Bone marrow (tissue), 2 donors: ENCODE measurements at regions not wholly inside any gene's neighbourhood (a gene's known extent, or its start where the extent isn't known, plus 50 kb on each side); places are given as distances from the start of the nearest gene placed in this dataset.

Experiments used
- DNase-seq, 2 donors: peaks; one replicate each; lab custom pipeline; 2025; lab: John Stamatoyannopoulos, UW

DNA sequence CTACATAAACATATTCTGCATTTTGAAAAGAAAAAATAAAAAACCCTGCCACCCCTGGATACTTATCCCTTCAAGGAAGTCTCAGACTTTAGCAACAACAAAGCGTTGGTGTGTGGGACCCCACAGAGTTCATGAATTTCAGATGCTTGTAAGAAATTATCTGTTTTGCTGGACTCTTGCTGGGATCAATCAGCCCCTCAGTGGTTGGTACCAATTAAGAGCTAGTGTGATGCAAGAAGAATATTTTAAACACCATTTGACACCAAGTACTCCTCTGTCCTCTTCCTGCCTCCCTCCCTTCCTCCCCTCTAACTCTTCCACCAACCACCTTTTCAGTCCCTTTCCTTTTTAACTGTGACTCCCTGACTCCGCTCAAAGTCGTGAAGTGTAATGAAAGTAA, 51.5 kb downstream of the SST start:
- DNase-seq = no peak

DNA sequence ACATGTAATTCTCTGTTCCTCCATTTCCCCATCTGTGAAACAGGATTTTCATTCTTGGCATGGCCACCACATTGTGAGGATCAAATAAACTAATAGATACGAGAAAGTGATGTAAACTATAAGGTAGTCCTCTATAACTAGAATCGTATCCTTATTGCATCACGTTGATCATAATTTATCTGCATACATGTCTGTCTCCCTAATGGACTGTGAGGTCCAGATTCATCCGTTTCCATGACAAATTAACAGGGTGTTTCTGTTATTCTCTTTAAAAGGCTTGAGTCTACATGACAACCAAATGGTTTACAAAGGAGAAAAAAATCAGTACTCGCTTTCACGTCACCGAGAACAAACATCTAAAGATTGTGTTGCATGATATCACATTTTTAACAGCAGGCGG, 53.0 kb downstream of the SST start:
- no peak for DNase-seq

DNA sequence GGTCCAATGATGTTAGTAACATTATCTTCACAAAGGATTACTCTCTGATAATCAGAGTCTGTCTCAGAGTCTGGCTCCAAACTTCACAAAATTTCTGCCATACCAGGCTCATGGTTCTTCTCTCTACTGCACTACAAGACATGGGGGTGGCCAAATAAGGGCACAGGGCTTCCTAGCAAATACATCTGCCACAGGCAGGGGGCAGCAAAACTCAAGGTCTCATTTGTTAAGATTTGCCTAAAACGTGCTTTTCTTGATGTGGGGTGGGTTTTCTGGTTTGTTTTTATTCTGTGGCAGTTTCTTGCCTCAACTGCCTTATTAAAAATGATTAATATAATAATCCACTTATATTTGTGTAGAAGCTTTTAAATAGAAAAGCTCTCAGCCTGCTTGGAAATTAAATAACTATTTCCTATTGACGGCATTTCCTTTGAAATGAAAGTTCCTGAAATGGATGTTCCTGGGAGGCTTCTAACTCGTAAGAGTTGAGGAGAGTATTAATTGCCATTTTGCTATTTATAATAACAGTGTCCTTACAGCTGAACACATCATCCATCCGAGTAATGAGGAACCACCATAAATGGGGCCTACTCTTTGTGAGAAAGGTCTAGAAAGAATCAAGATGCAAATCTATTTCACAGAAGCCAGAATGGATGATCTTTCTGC, 53.8 kb downstream of the SST start:
- peak in 1 of 2 donors; percentile 42 for DNase-seq

DNA sequence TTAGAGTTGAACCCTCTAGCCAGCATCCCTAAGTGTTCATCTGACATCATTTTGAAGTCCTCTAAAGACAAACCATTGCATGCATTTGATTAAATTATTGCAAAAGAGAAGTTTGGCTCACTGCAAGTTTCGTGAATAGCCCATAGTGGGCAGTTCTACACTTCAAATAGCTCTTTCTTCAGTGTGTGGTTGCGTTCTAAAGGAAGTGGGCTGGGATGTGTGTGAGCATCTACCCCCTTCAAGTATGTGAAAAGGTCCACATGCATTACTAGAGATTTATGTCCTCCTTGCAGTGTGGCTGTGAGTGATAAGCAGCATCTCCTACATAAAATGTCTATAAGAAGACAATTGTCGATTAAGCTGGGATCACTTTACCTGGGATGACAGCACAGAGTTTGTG, 54.6 kb downstream of the SST start:
- no peak for DNase-seq

DNA sequence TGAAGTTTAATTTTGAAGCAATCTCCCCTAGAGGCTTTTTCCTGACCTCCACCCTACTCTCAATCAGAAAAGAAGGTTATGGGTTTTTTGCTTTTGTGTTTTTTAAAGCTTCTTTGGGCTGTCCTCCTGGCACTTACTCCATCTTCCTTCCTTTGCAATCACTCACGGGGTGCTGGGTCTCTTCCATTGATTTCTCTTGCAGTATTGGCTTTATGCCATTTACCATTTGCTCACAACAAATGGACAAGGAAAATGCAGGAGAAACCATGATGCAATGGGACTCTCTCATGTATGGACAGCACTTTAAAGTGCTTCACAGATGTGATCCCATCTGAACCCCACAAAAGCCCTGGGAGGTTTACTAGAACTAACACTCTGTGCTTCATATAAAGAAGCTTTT, 57.5 kb downstream of the SST start:
- DNase-seq = no peak

DNA sequence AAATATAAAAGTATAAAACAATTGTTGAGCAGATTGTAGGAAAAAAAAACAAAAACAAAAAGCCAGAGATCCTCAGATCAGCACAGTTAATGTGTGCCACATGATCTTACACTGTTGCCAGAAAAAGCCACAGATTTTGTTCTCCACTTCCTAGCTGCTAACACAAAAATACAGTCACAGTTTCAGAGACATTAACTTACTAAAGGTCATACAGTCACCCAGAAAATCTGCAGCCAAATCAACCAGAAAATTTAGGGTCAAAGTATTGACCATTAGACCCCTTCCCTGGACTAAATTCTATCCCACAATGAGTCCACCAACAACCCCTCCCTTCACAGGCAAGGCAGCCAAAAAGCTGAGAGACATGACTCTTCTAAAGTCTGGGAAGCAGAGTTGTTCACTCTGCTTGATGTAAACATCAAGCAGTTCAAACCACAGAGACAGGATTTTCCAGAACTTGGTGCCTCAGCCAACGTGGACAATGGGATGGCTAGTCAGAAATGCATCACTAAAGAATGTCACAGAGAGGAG, 59.1 kb downstream of the SST start:
- DNase-seq = no peak

DNA sequence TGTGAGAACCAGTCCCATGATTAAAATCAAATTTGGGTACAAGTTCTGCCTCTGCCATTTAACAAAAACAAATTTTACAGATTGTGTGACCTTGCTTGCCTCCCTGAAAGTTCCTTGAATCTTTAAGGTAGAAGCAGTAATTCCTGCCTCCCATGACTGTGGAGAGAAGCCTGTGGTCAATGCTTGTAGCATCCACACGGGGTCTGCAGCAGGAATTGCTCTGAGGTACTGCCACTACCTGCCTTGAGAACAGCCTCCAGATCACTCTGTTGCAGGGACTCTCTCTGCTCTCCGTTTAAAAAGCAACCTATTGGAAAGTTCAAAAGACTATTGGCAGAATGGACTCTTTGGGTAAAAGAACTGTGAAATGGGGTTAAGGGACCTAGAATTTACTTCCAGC, 75.9 kb downstream of the SST start:
- DNase-seq = no peak

DNA sequence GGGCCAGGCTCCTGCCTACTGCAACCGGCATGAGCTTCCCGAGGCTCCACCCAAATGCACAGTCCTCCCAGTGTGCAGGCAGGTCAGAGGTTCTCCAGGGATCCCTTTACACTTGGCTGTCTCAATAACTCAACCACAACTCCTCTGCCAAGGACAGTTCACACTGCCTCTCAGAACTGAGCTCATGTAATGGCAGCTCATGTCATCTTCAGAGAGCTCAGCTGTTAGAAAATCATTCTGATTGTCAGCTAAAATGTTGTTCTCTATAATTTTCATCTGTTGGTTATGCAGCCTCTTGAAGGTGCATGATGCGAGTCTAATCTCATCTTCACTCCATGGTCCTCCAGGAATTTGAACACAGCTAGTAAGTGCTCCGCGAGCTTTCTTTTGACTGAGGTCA, 76.7 kb downstream of the SST start:
- no peak for DNase-seq

DNA sequence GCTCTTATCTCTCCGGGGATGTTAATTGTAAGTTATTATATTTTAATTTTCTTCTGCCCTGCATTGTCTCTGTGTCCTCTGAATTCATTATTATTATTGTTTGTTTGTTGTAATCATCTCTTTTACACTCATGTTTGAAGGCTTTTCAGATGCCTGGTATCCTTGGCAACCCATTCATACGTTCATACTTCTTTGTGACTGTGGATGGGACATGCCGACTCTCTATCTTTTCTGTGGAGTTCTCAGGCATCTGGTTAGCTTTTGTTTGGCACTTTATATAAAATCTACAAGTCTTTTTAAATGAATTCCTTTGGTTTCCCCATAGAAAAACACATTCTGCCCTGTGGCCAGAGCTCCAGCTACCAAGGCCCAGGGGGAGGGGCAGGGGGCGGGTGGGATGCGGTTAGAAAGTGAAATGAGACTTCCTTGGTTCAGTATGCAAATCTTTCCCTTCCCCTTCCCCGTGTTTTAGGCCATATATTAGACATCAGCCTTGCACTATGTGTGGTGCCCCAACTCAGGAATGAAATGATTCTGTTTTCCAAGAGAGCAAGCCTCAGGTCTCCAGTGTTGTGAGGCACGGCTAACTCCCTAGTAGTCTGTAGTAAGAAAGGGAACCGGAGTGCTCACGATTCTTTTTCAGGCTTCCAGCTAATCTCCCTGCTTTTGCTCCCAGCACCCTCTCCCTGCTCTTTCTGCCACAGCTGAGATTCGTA, 79.2 kb downstream of the SST start:
- no peak for DNase-seq

DNA sequence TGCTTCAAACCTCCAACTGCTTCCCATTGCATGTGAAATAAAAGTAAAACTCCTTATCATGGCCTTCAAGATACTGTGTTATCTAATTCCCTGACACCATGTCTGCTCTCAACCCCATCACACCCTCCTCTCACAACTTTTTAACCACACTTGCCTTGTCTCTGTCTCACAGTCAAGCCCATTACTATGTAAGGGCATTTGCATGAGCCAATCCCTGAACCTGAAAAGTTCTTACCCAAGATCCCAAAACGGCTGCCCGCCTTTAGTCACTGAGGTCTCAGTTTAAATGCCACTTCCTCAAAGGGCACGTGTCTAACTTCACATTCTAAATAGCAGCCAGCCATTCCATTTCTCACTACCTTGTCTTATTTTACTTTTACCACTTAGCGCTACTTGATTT, 83.1 kb downstream of the SST start:
- no peak for DNase-seq

DNA sequence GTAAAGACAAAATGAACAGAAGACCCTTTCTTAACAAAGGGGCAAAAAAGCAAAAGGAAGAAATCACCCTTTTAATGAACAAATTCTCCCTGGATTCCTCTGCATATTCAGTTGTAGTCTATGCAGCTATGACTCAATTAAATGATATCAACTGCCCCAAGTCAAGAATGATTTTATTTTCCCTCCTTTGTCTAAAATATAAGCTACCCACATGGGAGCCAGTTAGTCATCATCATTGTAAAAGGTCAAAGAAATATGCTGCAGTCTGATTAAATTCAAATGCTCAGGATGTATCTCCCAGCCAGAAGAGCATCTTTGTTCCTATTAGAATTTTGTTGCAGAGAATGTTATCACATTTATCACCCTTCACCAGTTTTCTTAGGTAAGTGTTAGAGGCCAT, 84.0 kb downstream of the SST start:
- DNase-seq = no peak

DNA sequence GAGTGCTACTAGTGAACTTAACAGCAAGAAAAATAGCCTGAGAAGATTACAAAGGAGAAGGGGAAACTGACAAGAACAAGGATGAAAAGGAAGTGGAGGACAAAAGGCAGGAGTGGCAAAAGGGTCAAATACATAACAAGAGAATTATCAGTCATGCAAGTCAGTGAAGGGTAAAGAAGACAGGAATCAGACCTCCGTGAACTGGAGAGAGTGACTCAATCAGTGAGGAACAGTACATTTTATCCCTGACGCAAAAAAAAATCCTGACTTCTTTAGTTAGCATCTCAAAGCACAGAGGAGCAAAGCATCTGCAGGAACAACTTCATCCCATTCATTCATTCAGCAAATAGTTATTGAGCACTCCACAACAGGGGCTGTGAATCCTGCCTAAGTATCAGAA, 97.8 kb downstream of the SST start:
- DNase-seq = no peak

DNA sequence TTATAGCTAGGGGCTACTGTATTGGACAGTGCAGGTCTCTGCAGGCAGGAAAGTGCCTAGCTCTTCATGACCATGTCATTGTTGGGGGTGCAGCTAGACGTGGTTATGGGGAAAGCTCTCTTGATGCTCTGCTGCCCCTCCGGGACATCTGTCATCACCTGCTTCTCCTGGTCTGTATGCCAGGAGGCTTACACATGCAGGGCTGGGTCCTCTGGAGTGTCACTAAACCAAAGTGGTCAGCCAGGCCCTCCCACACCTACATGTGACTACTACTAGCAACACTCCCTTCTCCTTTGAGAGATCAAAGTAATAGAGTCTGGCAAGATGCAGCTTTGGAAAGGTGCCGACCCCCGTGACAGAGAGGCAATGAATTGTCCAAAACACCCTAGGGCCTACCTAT, 98.5 kb downstream of the SST start:
- DNase-seq = no peak

DNA sequence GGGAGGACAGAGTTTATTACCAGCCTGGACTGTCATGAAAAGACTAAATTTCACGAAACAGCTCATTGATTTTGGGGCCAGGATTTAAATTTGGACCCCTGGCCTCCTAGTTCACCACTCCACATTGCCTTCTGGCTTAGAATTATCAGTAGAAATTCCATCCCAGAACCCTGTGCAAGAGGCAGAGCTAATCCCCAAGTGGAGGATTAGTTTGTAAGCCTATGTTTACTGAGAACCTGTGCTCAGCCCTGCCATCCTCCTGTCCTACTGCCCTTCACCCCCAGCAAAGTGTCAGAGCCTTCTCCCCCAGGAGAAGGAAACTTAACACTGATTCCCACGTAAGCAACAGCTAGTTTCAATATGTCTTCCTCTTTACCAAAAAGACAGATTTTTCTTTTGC, 99.4 kb downstream of the SST start:
- DNase-seq = no peak

DNA sequence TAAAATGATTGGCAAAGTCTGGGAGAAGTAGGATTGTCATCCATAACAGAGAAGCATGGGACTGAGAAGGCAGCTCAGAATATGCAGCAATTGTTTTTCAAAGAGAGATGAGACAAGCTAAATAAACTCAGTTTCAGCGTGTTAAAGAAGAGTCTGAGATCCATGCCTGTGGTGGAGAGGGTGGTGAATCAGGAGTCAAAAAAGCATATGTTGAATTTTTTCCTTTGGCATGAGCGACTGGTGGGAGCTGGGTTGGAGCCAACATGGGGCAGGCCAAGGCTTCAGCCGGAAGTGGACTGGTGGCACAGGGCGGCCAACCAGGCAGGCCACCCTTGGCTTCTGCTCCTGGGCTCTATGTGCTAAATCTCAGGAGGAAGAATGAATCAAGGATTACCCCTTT, 102.0 kb downstream of the SST start:
- no peak for DNase-seq

DNA sequence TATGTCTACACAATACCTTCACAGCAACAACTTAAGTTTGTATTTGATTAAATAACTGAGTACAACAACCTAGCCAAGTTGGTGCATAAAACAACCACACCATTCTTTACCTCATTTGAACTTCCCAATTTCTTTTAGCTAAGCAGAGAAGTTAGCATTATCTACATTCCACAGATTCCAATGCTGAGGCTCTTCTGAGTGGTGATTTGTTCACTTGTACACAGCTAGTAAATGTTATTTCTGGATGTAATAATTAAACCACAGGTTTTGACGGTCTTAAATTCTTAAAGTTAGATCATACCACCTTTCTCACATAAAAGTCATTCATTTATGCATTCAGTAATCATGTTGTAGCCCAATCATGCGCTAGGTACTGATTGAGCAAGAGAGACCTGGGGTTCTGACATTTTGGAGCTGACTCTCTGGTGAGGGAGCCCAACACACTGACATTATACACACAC, 102.5 kb downstream of the SST start:
- no peak for DNase-seq

DNA sequence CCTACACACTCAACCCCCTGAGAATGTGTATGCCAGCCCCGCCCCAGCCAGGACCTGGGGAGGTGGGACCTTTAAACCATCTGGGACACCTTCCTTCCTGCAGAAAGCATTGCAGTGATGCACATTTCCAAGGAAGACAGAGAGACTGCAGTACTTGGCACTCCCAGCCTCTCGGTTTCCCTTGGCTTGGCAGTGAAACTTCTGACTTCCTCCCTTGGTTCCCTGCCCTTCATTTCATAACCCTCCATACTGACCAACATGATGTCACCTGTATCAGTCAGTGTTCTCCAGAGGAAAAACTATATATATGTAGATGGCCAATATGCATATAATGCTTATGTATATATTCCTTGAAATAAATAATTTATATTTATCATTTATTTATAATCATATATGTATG, 103.2 kb downstream of the SST start:
- no peak for DNase-seq

DNA sequence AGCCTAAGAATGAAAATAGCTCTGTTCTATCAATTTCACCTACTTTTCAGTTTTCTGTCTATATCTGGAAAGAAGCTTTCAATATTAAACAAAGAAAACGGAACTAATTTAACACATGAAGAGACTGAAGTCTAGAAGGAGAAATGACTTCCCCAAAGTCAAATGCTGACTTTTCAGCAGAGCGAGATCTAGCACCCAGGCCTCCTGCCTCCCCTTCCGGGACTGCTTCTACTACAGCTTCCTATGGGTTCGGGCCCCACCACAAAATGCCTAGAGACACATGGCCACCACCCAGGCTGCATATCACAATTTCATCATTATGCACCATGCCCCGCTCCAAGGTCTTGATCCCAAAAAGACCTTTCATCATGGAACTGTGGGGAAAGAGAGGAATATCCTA, 104.5 kb downstream of the SST start:
- DNase-seq = no peak

DNA sequence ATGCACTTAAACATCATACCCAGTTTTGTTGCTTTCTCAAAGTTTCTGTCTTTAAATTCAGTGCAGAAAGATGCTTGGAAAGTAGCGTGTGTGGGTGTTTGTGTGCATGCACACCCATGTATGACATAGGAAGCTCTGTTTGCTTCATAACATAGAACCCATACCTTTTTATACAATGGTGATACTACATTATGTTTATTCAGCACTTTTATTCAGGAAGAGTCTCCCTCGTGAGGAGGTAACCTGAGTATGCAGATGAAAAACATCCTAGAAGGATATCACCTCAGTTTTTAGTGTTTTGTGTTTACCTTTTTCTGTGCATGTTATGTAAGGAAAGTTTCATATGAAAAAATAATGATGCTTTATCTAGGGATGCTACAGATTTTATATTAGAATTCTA, 111.2 kb downstream of the SST start:
- no peak for DNase-seq

DNA sequence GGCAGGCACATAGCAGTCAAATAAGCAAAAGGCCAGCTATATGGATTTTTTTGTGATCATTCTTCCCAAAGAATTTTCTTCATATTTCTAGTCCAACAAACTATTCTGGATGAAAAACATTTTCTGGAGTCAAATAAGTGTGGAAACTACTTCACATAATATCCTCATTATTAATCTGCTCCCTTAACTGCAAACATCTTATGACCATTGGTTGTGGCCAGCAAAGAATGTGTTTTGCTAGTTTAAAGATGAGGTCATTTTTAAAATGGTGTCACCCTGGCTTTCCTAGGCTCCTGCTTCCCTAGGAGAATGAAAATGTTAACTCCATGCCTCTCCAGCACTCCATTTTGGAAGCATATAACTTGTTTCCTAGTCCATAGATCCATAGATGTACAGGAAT, 118.8 kb downstream of the SST start:
- DNase-seq = no peak

DNA sequence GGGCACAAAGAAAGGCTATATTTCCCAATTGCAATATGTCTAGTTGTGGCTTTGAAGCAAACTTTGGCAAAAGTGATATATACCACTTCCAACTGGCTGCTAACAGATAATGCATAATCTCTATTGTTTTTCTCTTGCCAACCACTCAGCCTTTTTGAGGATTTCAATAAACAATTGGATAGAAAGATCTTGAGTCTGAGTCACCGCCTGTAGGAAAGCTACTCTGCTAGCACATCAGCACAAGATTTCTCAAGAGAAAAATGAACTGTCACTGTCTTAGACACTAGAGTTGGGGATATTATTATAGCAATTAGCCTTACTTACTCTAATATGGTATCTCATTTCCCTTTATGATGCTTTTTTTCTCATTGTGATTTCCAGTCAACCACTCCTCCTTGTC, 119.7 kb downstream of the SST start:
- DNase-seq = no peak

DNA sequence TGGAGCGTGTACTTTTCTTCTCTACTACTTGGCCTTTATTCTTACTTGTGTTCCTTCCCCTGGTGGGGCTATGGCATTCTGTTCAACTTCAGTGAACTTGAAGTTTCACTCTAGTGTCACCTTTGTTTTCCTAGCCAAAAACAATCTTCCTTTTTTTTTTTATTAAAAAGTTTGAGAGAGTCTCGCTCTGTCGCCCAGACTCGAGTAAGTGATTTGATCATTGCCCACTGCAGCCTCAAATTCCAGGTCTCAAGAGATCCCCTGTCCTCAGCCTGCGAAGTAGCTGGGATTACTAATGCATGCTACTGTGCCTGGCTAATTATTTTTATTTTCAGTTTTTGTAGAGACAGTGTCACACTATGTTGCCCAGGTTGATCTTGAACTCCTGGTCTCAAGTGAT, 124.8 kb downstream of the SST start:
- no peak for DNase-seq

DNA sequence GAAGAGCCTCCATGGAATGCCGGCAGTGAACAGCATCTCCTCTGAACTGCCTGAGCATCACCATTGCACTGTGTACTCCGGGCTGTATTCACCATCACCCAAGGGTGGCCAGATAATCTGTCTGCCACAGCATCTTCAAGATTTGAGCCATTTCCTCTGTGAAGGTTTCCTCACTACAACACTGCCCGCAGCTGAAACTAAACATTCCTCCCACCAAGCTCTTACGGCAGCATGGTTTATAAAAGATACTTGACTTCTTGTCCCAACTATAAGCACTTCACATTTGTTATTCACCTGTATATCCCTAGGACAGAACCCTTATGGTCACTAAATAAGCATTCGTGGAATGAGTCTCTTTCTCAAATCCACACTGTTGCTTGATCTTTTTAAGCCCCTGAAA, 125.9 kb downstream of the SST start:
- DNase-seq = no peak

DNA sequence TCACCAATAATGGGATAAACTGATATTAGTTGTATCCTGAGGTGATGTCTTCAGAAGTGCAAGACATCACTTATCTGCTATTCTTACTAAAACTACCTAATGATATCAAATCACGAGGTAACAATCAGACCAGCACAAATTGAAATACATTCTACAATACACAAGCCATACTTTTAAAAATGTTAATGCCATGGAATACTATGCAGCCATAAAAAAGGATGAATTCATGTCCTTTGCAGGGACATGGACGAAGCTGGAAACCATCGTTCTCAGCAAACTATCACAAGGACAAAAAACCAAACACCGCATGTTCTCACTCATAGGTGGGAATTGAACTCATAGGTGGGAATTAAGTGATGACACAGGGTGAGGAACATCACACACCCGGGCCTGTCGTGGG, 129.3 kb downstream of the SST start:
- DNase-seq = no peak
